Right lobe of liver (tissue), 6 donors: ENCODE measurements at regions not wholly inside any gene's neighbourhood (a gene's known extent, or its start where the extent isn't known, plus 50 kb on each side); places are given as distances from the start of the nearest gene placed in this dataset.

Source experiments
- ATAC-seq, 4 donors: fragments of 200-7000 bp; cut with Tn5 transposase; one replicate each; pipeline ENCODE4 v1.9.1; 2020; ENCODE audit warnings: mild to moderate bottlenecking in 4 of 4, moderate library complexity in 4 of 4
- DNase-seq, 3 donors: peaks; one replicate each; pipeline ENCODE4 v3.0.0-alpha.2; 2020
- H3K27ac ChIP-seq, 3 donors: fragments of 200-600 bp; one replicate each; pipeline ENCODE4 v1.8.0; 2022
- H3K27me3 ChIP-seq, 2 donors: fragments of 200-600 bp; one replicate each; pipeline ENCODE4 v1.8.0; 2022
- H3K36me3 ChIP-seq, 4 donors: fragments of 200-600 bp; sonication (generic) in 1 of 4; one replicate each; pipeline versions ENCODE4 v1.5.1 to v1.8.0; 2017 to 2022; ENCODE audit warnings: control low read depth in 1 of 4
- H3K4me1 ChIP-seq, 4 donors: fragments of 200-600 bp; sonication (generic) in 1 of 4; one replicate each; pipeline versions ENCODE4 v1.5.1 to v1.8.0; 2017 to 2022; ENCODE audit warnings: control low read depth in 1 of 4
- H3K4me3 ChIP-seq, 3 donors: fragments of 200-600 bp; one replicate each; pipeline ENCODE4 v1.8.0; 2022
- H3K9me3 ChIP-seq, 4 donors: fragments of 200-600 bp; sonication (generic) in 1 of 4; one replicate each; pipeline versions ENCODE4 v1.5.1 to v1.8.0; 2017 to 2022; ENCODE audit warnings: control low read depth in 1 of 4
- POLR2A ChIP-seq: fragments of 450-650 bp; IDR thresholded peaks from one replicate; pipeline ENCODE4 v1.6.1; 2017; ENCODE audit warnings: antibody characterized with exemption, mild to moderate bottlenecking
- WGBS: methylation state at CpG from one replicate; pipeline ENCODE4 v1.1.6; 2018; ENCODE audit warnings: low coverage, low lambda C conversion rate; ENCODE audit not compliant: insufficient coverage; ENCODE audit errors: missing lambda C conversion rate; 5-methylcytosine and 5-hydroxymethylcytosine counted together
- intact Hi-C, 2 donors: fragments of 100-400 bp; cut with DNase I; formaldehyde crosslinking; loops; one replicate each; pipeline versions ENCODE4 v1.11.2 to v1.14.1; 2022
- TF ChIP-seq, protein P1 (sequence below), 4 donors: fragments of 200-600 bp in 3 of 4; fragments of 450-650 bp in 1 of 4; IDR thresholded peaks; one replicate each; pipeline versions ENCODE4 v1.5.1 to v1.8.0; 2016 to 2022; ENCODE audit warnings: antibody characterized with exemption in 4 of 4, mild to moderate bottlenecking in 2 of 4
- donor health status: DM: no; HTN: yes; CAD: no.
- donor health status: DM: no; HTN: no; CAD: no.
- donor health status: DM: no; HTN: no; CAD: no.
- donor health status: DM: no; HTN: yes; CAD: no.
- donor health status: DM: no; HTN: yes; CAD: no.

DNA sequence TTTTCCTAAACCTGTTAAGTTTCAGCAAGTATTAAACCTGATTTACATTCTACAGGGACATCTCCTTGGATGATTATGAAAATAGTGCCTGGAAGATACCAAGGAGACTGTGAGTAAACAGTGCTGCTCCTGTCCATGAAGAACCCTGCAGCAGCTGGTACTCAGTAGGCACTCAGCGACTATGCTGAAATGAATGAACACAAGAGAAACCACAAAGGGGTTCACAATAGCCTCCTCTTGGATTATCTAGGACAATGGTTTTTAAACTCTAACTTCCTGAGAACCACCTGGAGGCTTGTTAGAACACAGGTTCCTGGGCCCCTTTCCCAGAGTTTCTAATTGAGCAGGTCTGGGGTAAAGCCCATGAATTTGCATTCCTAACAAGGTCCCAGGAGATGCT, 488.4 kb upstream of the UBE2E2 start:
- TF ChIP-seq POLR2A: no peak
- H3K4me1 ChIP-seq: no peaks in the 10 kb centered on the region
- no peak for DNase-seq
- H3K9me3 ChIP-seq: no peaks in the 10 kb centered on the region
- 36% methylated on average over 1 of the region's 1 CpG for WGBS
- ATAC-seq: no peak
- H3K27ac ChIP-seq: no peak overlapping the region
- H3K4me3 ChIP-seq: no peak overlapping the region
- H3K36me3 ChIP-seq: no peaks in the 10 kb centered on the region
- H3K27me3 ChIP-seq: no peaks in the 10 kb centered on the region
- intact Hi-C loops: no loop called here

DNA sequence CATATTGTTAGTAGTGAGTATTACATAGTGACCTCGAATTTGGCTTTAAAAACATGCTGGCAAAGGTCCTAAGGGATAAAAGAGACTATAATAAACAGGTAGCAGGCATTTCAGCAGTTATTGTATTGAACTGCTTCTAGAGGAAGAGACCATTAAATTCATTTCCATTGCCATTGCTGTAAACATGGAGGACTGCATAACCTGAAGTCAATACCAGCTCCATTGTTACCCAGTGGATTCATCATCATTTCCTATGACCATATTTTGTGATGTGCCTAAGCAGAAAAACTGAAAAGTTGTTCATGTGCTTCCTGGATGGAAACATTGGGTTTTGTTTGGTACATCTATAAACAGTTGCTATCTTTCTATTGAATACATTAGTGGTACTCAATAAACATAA, 482.5 kb upstream of the UBE2E2 start:
- intact Hi-C loops: no loop called here
- TF ChIP-seq, protein P1, sequence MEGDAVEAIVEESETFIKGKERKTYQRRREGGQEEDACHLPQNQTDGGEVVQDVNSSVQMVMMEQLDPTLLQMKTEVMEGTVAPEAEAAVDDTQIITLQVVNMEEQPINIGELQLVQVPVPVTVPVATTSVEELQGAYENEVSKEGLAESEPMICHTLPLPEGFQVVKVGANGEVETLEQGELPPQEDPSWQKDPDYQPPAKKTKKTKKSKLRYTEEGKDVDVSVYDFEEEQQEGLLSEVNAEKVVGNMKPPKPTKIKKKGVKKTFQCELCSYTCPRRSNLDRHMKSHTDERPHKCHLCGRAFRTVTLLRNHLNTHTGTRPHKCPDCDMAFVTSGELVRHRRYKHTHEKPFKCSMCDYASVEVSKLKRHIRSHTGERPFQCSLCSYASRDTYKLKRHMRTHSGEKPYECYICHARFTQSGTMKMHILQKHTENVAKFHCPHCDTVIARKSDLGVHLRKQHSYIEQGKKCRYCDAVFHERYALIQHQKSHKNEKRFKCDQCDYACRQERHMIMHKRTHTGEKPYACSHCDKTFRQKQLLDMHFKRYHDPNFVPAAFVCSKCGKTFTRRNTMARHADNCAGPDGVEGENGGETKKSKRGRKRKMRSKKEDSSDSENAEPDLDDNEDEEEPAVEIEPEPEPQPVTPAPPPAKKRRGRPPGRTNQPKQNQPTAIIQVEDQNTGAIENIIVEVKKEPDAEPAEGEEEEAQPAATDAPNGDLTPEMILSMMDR (IDR thresholded peaks at IDR 0.05): no peak
- TF ChIP-seq POLR2A: no peak
- H3K36me3 ChIP-seq: no peaks in the 10 kb centered on the region

DNA sequence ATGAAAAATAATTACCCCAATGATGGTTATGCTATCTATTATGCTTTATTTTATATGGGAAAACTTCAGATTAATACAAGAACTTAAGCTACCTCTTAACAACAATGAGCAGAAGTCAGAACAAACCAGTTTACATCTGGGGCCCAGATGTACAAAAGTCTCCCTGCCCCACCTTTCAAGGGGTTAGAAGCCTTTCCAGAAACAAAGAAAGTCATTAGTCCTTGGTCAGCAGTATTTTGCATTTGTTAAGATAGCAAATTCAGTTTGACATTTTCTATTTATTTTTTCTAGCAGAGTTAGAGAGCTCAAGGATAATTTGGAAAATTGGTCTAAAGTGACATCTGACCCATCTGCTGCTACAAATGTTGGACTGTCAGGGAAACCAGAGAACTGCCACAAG, 478.7 kb upstream of the UBE2E2 start:
- DNase-seq (no peak), ATAC-seq (no peak)
- intact Hi-C loops: no loop called here
- TF ChIP-seq, protein P1 (IDR thresholded peaks at IDR 0.05): no peak
- TF ChIP-seq POLR2A: no peak
- Histone ChIP-seq H3K27ac (no peak overlapping the region), H3K9me3 (no peaks in the 10 kb centered on the region), H3K36me3 (no peaks in the 10 kb centered on the region), H3K4me1 (no peaks in the 10 kb centered on the region), H3K4me3 (no peak overlapping the region), H3K27me3 (no peaks in the 10 kb centered on the region)

More for the DNA sequence above, 482.5 kb upstream of the UBE2E2 start:
- no peak for DNase-seq
- Histone ChIP-seq H3K9me3 (no peaks in the 10 kb centered on the region), H3K27me3 (no peaks in the 10 kb centered on the region), H3K4me3 (no peak overlapping the region), H3K4me1 (no peaks in the 10 kb centered on the region), H3K27ac (no peak overlapping the region)
- WGBS: 11% methylated on average over 1 of the region's 1 CpG
- ATAC-seq: no peak

DNA sequence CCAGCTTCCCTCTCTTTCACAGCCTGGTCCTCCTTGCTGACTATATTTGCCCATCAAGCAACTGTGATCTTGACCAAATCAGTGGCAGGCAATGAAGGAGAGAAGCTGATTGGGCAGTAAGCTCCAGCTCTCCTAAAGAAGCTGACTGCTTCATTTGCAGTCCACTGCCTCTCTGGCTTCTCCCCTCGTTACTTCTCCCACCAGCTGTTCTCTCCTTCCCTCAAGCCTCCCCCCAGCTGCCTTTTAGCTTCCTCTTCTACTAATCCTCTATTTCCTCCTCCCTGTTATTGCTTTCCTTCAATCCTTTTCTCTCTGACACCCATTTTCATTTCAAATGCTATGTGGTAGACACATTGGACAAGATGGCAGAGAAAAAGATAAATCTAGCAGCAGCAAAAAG, 474.7 kb upstream of the UBE2E2 start:
- Histone ChIP-seq H3K36me3 (no peaks in the 10 kb centered on the region), H3K27ac (no peak overlapping the region), H3K4me3 (no peak overlapping the region), H3K4me1 (no peaks in the 10 kb centered on the region), H3K27me3 (no peaks in the 10 kb centered on the region), H3K9me3 (no peaks in the 10 kb centered on the region)
- no peak for ATAC-seq
- intact Hi-C loops: no loop called here
- DNase-seq: no peak
- 13% methylated on average over 1 of the region's 1 CpG for WGBS
- TF ChIP-seq, protein P1 (IDR thresholded peaks at IDR 0.05): no peak
- no peak for TF ChIP-seq POLR2A

DNA sequence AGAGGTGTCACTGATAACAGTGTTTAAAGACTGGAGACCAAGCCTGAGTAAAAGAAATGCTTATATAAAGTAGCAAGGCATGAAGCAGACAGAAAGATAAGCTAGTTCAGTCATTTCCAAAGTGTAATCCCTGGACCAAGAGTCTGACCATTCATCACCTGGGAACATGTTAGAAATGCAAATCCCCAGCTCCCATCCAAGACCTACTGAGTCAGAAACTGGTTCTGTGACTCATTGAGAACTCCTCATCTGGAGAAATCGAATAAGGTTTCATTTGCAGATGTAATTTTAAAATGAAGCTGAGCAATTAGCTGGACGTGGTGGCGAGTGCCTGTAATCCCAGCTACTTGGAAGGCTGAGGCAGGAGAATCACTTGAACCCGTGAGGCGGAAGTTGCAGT, 473.9 kb upstream of the UBE2E2 start:
- Histone ChIP-seq H3K9me3 (no peaks in the 10 kb centered on the region), H3K27ac (no peak overlapping the region), H3K27me3 (no peaks in the 10 kb centered on the region), H3K36me3 (no peaks in the 10 kb centered on the region), H3K4me3 (no peak overlapping the region), H3K4me1 (no peaks in the 10 kb centered on the region)
- TF ChIP-seq, protein P1 (IDR thresholded peaks at IDR 0.05): no peak
- no peak for TF ChIP-seq POLR2A
- intact Hi-C loops: no loop called here
- DNase-seq (no peak), ATAC-seq (no peak)
- WGBS: 63% methylated on average over 5 of the region's 5 CpGs
